OCI-LY7 (cell line): ENCODE measurements at regions not wholly inside any gene's neighbourhood (a gene's known extent, or its start where the extent isn't known, plus 50 kb on each side); places are given as distances from the start of the nearest gene placed in this dataset.

Source experiments
- BruUV-seq: library from RNA; stranded (reverse); fragments of 400-500 nt; replicated peaks from 2 replicates; lab custom pipeline; 2021; lab: Mats Ljungman, UMichigan
- CTCF ChIA-PET: fragments of 300-600 bp; sonication (Branson Sonifier 250); formaldehyde crosslinking; loops from one replicate; lab custom pipeline; 2022; ENCODE audit warnings: antibody characterized with exemption; ENCODE audit not compliant: unreplicated experiment; lab: Charles Lee
- POLR2A ChIA-PET: fragments of 300-600 bp; sonication (Branson Sonifier 250); formaldehyde crosslinking; loops from one replicate; lab custom pipeline; 2022; ENCODE audit warnings: antibody characterized with exemption; lab: Charles Lee
- DNase-seq: peaks from one replicate; pipeline ENCODE4 v3.0.0-alpha.2; 2015; ENCODE audit warnings: low spot score
- H2AFZ ChIP-seq: fragments of 200-600 bp; sonication (generic), shearing (Covaris generic); 2 replicates; pipeline ENCODE4 v1.6.1; 2014; ENCODE audit warnings: mild to moderate bottlenecking, antibody characterized with exemption, low read length, moderate library complexity
- H3K27ac ChIP-seq: fragments of 200-600 bp; sonication (generic); 2 replicates; pipeline ENCODE4 v1.5.1; 2014; ENCODE audit warnings: mixed run types, low read depth, mild to moderate bottlenecking, moderate library complexity, low read length, inconsistent platforms; ENCODE audit not compliant: poor library complexity, severe bottlenecking
- H3K36me3 ChIP-seq: fragments of 200-600 bp; sonication (generic); 2 replicates; pipeline ENCODE4 v1.6.1; 2014; ENCODE audit warnings: mild to moderate bottlenecking, antibody characterized with exemption, low read length, moderate library complexity, mixed read lengths; ENCODE audit not compliant: insufficient read depth
- H3K4me1 ChIP-seq: fragments of 200-600 bp; sonication (generic); 2 replicates; pipeline ENCODE4 v1.5.1; 2014; ENCODE audit warnings: mild to moderate bottlenecking, low read length; ENCODE audit not compliant: insufficient read depth, poor library complexity, severe bottlenecking
- H3K4me2 ChIP-seq: fragments of 200-600 bp; sonication (generic); 2 replicates; pipeline ENCODE4 v1.6.1; 2014; ENCODE audit warnings: mild to moderate bottlenecking, low read length
- H3K4me3 ChIP-seq: fragments of 200-600 bp; sonication (generic); 2 replicates; pipeline ENCODE4 v1.5.1; 2014; ENCODE audit warnings: mild to moderate bottlenecking, low read depth, low read length; ENCODE audit not compliant: poor library complexity, severe bottlenecking
- H3K79me2 ChIP-seq: fragments of 200-600 bp; sonication (generic); 2 replicates; pipeline ENCODE4 v1.6.1; 2016; ENCODE audit warnings: low read depth, mild to moderate bottlenecking, low read length, moderate library complexity, mixed read lengths; ENCODE audit not compliant: insufficient read depth
- H3K9me2 ChIP-seq: fragments of 200-600 bp; sonication (generic); 2 replicates; pipeline ENCODE4 v1.6.1; 2016; ENCODE audit warnings: mild to moderate bottlenecking, low read length, mixed read lengths; ENCODE audit not compliant: insufficient read depth
- H3K9me3 ChIP-seq: fragments of 200-600 bp; sonication (generic); 2 replicates; pipeline ENCODE4 v1.6.1; 2014; ENCODE audit warnings: mild to moderate bottlenecking, mixed run types, low read length, mixed read lengths
- H4K20me1 ChIP-seq: fragments of 200-600 bp; sonication (generic); 2 replicates; pipeline ENCODE4 v1.6.1; 2014; ENCODE audit warnings: mild to moderate bottlenecking, antibody characterized with exemption, low read length, moderate library complexity, mixed read lengths; ENCODE audit not compliant: insufficient read depth
- CTCF ChIP-seq: fragments of 200-600 bp; sonication (generic); conservative IDR thresholded peaks from 2 replicates; pipeline ENCODE4 v1.5.1; 2014; ENCODE audit warnings: mild to moderate bottlenecking, antibody characterized with exemption, low read length, moderate library complexity, mixed read lengths
- EZH2phosphoT487 ChIP-seq: fragments of 200-600 bp; sonication (generic); IDR thresholded peaks from 2 replicates; pipeline ENCODE4 v1.6.1; 2018; ENCODE audit warnings: low read depth, borderline replicate concordance, mild to moderate bottlenecking, mixed run types, antibody characterized with exemption, low read length, moderate library complexity, mixed read lengths
- intact Hi-C: fragments of 100-400 bp; cut with micrococcal nuclease; formaldehyde crosslinking; loops from one replicate; pipeline ENCODE4 v1.10.0; 2022; ENCODE audit not compliant: unreplicated experiment

DNA sequence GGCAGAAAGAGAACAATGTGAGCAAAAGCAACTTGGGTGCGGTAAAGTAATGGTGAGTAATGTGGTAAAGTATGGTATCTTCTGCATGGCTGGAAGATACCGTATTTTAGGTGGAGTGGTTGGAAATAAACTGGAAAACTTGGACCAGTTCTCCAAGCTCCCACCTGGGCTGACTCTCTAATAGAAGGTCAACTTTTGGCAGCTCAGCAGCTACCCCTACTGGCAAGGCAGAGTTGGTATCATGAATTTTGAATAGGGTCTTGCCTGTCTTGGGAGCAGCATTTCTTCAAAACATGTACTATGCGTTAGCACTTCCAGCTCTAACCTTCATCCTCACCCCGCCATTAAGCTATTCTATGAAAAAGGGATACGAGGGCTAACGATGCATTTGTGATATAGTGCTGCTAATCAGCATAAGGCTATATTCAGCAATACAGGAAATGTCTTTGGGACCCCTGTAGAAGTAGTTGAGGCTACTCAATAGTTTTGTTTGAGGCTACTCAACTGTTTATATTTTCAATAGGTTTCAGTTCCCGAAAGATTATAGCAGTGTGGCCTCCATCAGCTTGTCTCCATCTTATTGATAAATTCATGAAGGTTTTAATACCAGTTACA is 276.3 kb upstream of the FAR2 start:
- intact Hi-C loops: no loop called here
- no peaks in the 10 kb centered on the region for H3K36me3 ChIP-seq
- H2AFZ ChIP-seq: no peak overlapping the region
- BruUV-seq: no TSS peak
- H4K20me1 ChIP-seq: no peaks in the 10 kb centered on the region
- H3K27ac ChIP-seq: no peak overlapping the region
- H3K4me3 ChIP-seq: no peak overlapping the region
- no peaks in the 10 kb centered on the region for H3K9me2 ChIP-seq
- H3K79me2 ChIP-seq: no peaks in the 10 kb centered on the region
- ChIA-PET POLR2A (interaction anchor here (0.6 kb wide), 1 partner anchor 316 kb away, joined by 3 read pairs; no protein-coding TSS in a partner anchor), CTCF (no interaction called here)
- H3K4me2 ChIP-seq: no peak overlapping the region
- TF ChIP-seq EZH2phosphoT487 (no peak), CTCF (peak; percentile 79)
- H3K4me1 ChIP-seq: no peaks in the 10 kb centered on the region
- H3K9me3 ChIP-seq: no peaks in the 10 kb centered on the region
- peak; percentile 27 for DNase-seq

DNA sequence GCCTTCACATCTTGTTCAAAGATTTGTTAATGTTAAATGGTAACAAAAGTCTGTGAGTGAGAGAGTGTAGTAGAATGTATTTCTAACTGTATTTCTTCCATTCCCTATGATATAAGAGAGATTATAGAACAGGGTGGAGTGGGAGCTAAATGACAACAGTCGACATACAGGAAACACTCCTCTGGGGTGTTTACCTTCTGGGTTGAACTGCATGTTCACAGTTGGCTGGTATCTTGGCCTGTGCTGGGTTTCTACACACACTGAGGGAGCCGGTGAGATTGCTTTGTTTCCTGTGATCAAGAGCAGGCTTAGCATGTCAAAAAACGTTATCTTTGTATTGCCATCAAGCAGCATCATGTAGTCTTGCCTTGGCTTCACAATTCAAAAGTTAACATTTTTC is 274.3 kb upstream of the FAR2 start:
- intact Hi-C loops: no loop called here
- Histone ChIP-seq H3K79me2 (no peaks in the 10 kb centered on the region), H3K4me3 (no peak overlapping the region), H3K9me3 (no peaks in the 10 kb centered on the region), H3K9me2 (no peaks in the 10 kb centered on the region), H3K27ac (no peak overlapping the region), H3K36me3 (no peaks in the 10 kb centered on the region), H2AFZ (no peak overlapping the region), H3K4me1 (no peaks in the 10 kb centered on the region), H3K4me2 (no peak overlapping the region), H4K20me1 (no peaks in the 10 kb centered on the region)
- POLR2A ChIA-PET: no interaction called here
- TF ChIP-seq CTCF (no peak), EZH2phosphoT487 (no peak)
- no TSS peak for BruUV-seq
- CTCF ChIA-PET: no interaction called here
- DNase-seq: no peak

DNA sequence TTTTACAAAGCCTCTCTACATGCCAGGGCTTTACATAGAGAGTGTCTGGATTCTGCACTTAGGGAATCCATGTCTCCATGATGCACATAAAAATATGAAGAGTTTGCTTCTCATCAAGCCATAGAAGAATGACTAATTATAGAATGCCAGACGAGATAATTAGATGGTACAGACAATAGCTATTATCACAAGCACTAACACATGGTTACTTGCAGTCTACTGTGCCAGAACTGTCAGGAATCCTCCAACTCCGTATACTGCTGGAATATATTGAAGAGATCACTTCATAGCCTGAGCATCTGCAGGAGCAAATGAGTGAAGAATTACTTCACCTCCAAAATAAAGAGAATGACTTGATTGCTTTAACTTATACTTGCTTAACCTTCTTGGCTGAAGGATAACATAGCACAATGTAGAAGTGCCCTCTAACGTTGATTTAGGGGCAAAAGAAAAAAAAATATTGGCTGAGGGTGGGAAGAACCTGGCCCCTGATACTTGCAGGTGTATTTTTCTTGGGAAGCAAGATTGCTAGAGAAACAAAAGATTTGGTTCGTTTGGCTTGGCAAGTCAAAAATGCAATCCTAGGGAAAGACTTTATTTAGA is 272.8 kb upstream of the FAR2 start:
- Histone ChIP-seq H2AFZ (no peak overlapping the region), H3K27ac (no peak overlapping the region), H3K36me3 (no peaks in the 10 kb centered on the region), H3K4me2 (no peak overlapping the region), H3K9me3 (no peaks in the 10 kb centered on the region), H3K4me1 (no peaks in the 10 kb centered on the region), H3K4me3 (no peak overlapping the region), H4K20me1 (no peaks in the 10 kb centered on the region), H3K9me2 (no peaks in the 10 kb centered on the region), H3K79me2 (no peaks in the 10 kb centered on the region)
- TF ChIP-seq EZH2phosphoT487: no peak
- no peak; the same call in 1 of the 2 replicates for TF ChIP-seq CTCF
- no TSS peak for BruUV-seq
- CTCF ChIA-PET: no interaction called here
- no peak for DNase-seq
- intact Hi-C loops: no loop called here
- POLR2A ChIA-PET: no interaction called here
